Activated naive CD4-positive, alpha-beta T cell treated with Interleukin-2 at 50 U/mL for 16 hours (primary cell): ENCODE measurements at regions not wholly inside any gene's neighbourhood (a gene's known extent, or its start where the extent isn't known, plus 50 kb on each side); places are given as distances from the start of the nearest gene placed in this dataset.
A peak's percentile ranks its signal among the peaks of the same experiment; 100 is the strongest.
"Not testable (repeated sequence)": the region's sequence is repeated elsewhere in the genome, so short reads cannot be mapped to it uniquely, and the experiment has no call there.

Source experiments
- DNase-seq: peaks from one replicate; pipeline ENCODE4 v3.0.0-alpha.2; 2020

- DNase-seq = no peak
These were observed 132.0 kb upstream of the LMCD1 start for GRCh38 chr3:8369638-8370037.

DNA sequence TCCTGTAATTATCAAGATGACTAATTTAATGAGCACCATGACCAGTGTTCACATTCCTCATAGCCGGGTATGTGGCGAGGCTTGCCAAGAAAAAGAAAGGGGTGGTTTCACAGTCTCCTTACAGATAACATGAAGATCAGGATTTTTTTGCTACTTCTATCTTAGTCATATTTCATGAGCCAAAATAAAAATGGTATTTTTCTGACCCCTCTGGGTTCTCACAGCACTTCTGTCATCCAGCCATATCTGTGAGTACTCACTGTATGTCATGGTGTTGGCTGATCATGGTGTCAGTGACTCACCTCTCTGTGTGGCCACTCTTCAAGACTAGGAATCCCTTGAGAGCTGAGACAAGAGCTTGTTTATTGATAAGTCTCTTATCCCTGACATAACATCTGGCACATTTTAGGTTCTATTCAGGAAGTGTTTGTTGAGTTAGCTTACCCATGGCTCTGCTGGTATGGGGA, 130.5 kb upstream of the LMCD1 start:
- no peak for DNase-seq

DNA sequence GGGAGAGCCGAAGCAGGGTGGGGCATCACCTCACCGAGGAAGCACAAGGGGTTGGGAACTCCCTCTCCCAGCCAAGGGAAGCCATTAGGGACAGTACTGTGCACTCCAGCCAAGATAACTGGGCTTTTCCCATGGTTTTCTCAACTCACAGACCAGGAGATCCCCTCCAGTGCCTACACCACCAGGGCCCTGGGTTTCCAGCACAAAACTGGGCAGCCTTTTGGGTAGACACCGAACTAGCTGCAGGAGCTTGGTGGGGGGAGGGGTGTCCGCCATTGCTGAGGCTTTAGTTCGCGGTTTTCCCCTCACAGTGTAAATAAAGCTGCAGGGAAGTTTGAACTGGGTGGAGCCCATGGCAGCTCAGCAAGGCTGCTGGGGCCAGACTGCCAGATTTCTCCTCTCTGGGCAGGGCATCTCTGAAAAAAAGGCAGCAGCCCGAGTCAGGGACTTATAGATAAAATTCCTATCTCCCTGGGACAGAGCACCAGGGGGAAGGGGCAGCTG, 129.6 kb upstream of the LMCD1 start:
- DNase-seq = no peak

DNA sequence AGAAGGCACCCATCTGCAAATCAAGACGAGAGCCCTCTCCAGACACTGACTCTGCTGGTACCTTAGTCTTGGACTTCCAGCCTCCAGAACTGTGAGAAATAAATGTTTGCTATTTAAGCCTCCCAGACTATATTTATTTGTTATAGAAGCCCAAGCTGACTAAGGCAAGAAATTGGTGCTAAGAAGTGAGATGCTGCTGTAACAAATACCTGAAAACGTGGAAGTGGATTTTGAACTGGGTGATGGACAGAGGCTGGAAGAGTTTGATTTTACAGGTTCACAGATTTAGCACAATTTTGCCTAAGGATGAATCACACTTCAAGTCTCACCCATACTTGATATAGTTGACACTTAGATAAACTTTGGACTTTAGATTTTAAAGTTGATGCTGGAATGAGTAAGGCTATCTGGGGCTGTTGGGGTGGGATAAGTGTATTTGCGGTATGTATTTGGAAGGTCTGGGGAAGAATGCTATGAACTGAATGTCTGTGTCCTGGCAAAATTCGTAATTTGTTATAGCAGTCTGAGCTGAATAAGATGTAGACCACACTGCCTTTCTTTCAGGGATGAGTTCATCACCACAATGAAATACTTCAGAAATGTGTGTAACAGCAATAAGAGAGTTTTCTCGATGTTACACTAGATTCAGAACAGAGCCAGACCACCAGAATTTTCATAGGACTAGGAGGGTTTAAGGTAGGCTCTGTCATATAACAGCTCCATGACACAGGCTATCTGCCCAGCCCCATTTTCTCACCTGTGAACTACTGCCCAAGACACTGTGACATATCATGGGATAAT, 120.5 kb upstream of the LMCD1 start:
- DNase-seq = no peak

- DNase-seq = no peak
These were observed 115.6 kb upstream of the LMCD1 start for GRCh38 chr3:8385848-8386620.

DNA sequence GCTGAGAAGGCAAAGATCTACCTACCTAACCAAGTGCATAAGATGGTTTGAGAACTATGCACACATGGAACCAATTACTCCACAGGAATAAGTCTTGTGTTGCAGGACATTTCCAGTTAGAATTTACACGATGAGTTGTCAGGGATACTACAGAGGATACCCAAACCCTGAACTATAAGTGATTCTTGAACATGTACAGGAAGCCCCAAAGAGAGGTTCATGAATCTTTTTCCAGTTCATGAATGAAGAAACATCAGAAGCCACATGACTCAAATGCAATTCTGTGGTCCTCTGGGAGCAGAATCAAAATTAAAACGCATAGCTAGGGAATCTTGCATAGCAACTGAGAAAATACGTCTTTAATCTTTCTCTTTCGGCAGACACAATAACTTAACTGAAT, 114.1 kb upstream of the LMCD1 start:
- DNase-seq = no peak

- DNase-seq = no peak
These were observed 101.9 kb upstream of the LMCD1 start for GRCh38 chr3:8399686-8400085.

DNA sequence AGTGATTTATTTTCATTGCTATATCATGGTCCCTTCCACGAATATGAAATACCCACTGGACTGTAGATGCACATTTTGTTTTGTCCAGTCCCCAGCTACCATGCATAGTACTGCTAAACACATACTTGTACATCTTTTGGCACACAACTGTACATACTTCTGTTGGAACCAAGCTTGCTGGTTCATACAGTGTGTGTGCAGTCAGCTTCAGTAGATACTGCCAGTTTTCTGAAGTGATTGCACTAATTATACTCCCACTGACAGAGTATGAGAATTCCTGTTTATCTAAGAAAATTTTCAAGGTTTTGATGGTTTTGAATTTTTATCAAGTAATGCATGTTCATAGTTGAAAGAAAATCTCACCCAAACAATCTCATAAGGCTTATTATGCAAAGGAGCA, 100.7 kb upstream of the LMCD1 start:
- no peak for DNase-seq

GRCh38 chr3:8403996-8404395, 97.6 kb upstream of the LMCD1 start:
- no peak for DNase-seq

DNA sequence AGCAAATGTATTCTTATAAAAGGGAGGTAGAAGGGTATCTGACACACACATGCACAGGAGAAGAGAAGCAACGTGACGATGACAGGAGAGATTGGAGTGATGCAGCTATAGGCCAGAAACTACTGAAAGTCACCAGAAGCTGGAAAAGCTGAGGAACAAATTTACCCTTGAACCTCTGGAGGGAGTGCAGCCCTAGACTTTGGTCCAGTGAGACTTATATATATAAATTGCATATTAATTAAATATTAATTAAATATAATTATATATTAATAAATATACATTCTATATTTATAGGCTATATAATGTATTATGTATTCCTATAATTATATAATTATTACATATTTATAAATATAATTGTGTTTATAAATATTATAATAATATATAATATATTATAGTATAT, 96.5 kb upstream of the LMCD1 start:
- DNase-seq = no peak

GRCh38 chr3:8406479-8406878, 95.1 kb upstream of the LMCD1 start:
- DNase-seq = no peak

DNA sequence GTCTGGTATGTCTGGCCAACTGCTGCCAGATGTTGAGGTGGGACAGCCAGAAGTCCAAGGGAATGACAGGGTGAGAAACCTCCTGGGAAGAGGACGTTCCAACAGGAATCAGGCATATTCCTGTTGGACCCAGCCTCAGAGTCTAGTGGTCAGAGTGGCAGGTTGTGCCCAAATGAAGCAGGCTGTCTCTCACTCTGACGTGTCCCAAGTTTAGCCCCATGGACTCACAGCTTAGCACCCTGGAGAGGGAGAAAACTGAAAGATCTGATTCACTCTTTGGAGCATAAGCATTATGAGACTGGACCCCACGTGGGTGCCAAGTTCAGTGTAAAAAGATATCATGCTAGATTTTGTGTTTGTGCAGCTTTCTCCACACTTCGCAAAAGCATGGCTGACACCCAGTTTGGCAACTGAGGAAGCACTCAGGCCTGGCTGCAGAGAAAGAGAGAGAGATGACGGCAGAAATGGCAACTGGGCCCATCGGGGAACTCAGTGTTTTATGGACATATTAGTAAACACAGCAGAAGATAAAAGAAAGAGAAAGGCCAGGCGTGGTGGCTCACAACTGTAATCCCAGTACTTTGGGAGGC, 88.2 kb upstream of the LMCD1 start:
- DNase-seq = no peak

DNA sequence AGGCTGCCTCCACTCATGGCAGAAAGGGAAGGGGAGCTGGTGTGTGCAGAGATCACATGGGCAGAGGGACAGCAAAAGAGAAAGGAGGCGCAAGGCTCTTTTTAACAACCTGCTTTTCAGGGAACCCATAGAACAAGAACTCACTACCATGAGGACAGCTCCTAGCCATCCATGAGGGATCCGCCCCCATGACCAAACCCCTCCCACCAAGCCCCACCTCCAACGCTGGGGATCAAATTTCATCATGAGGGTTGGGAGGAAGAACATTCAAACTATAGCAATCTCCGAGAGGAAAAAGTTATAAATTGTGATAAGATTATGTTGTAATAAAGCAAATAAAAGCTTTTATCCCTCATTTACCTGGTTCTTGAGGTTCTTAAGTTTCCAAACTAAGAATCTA, 84.7 kb upstream of the LMCD1 start:
- peak; percentile 7 for DNase-seq

DNA sequence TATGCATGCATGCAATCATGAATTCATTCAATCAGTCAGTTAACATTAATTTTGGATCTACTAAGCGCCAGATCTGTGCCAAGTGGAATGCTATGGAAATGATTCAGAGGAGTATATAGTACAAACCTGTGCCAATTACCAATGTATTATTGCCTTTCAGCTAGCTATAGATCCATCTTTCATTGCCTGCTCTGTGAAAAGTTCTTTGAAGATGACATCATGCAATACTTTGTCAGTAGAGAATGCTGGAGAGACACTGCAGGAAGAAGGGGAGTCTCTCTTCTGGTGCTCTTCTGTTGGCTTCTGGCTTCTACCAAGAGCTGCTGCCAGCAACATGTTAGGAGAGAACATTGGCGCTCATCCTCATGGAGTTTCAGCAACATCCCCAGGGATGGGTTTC, 81.0 kb upstream of the LMCD1 start:
- no peak for DNase-seq

- no peak for DNase-seq
These were observed 80.4 kb upstream of the LMCD1 start for GRCh38 chr3:8421267-8421666.

DNA sequence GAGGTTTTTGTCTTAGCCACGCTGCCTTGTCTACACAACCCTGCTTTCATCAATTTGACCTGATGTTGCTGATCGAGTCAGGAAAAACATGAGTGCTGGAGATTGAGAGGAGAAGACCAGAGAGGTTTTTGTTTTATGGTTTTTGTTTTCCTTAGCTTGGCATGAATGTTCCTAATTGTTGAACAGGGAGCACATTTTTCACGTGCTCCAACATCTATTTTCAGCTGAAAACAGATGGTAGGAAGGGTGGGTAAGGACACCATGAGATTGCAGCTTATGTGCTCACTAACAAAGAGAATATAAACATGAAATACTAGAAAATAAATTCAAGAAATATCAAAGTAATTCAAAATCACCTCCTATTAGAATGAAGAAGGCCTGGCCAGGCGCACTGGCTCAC, 79.9 kb upstream of the LMCD1 start:
- DNase-seq = no peak

GRCh38 chr3:8423307-8423706, 78.3 kb upstream of the LMCD1 start:
- DNase-seq = no peak

DNA sequence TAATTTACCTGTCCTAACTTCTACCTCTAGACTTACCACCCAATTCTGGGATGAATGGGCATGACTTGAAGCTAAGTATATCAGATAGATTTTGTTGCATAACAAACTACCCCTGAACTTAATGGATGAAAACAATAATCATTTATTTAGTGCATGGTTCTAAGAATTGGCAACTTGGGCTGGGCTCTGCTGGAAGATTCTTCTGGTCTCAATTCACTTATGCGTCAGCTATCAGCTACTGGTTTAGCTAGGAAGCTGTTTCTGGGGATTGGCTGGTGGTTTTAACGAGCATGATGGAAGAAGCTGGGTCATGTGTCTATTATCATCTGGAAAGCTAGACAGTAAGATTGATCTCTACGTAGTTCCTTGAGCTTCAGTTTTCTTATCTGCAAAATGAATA, 77.3 kb upstream of the LMCD1 start:
- no peak for DNase-seq

DNA sequence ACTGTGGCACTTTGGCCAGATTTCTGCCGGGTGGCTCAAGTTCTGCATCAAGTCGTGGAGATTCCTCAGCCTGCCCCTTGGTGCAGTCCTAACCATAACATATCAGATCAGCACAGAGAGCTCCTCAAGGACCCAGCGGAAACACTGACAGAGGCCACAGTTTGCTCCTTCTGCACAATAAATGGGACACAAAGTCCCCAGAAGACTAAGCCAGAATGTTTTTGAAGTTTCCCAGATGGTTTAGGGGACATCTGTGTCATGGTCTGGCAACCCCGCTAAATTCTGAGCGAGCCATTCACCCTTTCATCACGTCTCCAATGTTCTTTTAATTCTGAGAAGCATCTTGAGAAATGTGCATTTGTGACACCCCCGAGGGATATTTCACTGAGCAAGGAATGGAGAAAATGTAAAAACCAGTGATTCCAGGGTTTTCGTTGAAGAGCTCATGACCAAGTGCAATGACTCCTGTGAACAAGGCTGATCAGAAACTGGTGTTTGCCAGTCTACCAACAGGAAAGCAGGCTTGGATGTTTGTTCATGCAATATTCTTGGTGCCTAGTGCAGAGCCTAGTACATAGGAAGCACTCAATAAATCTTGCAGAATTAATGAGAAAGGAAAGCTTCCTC, 64.8 kb upstream of the LMCD1 start:
- DNase-seq = no peak

DNA sequence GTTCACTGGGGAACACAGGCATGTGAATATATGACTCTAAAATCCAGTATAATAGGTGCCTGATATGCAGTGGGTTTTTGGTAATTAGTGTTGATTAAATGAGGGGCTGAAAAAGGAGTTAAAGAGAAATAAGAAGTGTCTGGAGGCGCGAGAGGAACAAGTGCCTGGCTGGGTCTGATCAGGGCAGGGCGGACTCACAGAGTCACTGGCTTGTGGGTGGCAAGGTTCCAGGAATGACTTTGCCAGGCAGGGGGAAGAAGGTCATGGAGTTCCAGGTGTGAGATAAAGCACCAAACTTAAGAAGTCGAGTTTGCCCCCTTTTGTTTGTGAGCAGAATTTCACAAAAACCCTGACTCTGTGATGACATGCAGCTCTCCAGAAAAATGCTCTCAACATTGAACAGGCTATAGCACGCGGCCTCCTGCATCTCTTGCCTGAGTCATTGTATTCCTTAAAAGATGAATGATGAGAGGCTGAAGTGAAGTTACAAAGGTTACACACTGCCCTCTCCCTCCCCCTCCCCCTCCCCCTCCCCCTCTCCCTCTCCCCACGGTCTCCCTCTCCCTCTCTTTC, 63.0 kb upstream of the LMCD1 start:
- DNase-seq = no peak

DNA sequence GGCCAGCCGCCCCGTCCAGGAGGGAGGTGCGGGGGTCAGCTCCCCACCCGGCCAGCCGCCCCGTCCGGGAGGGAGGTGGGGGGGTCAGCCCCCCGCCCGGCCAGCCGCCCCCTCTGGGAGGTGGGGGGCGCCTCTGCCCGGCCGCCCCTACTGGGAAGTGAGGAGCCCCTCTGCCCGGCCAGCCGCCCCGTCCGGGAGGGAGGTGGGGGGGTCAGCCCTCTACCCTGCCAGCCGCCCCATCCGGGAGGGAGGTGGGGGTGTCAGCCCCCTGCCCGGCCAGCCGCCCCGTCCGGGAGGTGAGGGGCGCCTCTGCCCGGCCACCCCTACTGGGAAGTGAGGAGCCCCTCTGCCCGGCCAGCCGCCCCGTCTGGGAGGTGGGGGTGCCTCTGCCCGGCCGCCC, 61.5 kb upstream of the LMCD1 start:
- DNase-seq = not testable (repeated sequence)

DNA sequence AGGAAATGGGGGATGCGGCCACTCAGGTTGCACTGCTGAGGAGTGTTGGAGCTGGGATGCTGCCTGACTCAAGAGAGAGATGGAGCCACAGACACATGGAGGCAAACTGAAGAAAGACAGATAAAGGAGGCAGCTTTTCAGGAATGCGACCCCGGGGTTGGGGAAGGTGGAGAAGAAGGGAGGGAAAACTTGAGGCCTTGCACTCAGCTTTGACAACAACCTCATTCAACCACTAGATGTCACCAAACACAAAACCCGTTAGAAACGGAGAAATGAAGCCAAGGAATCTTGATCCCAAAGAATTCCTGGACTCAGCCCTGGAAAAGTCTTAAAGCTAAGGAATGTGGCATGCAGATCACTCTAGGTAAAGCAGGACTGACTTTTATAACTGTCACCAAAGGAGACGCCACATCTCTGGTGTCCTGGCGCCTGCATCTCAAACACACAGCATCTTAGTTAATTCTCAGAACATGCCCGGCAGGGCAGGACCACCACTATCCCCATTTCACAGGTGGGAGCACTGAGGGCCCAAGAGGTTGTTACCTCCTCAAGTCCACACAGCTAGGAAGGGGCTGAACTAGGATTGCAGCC, 59.6 kb upstream of the LMCD1 start:
- DNase-seq = no peak
